ENCODE measurements at regions not wholly inside any gene's neighbourhood (a gene's known extent, or its start where the extent isn't known, plus 50 kb on each side); places are given as distances from the start of the nearest gene placed in this dataset.

DNA sequence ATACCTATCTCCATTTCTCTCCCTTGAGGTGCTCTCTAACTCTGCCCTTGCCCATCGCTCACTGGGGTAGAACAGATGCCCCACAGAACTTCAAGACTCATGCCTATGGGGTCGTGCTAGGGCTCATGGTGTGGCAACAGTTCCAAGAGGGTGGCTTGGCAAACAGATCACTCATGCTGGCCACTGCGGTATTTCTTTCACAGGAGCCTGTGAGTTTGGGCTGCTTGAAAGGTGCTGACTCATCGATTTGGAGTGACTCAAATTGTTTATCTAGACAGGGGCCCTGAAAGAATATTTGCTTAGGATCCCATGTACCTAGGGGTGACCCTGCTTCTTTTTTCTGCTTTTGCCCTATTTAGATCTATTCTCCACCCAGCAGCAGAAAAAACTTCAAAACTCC is 69.9 kb downstream of the IRX5 start:
- Histone ChIP-seq H3K4me2 (ENCODE audit: control insufficient read depth, extremely low read depth, insufficient read depth, low read depth, low read length) (no peak overlapping the region), H2AFZ (ENCODE audit: control insufficient read depth, low read length) (no peak overlapping the region), H3K9me3 (ENCODE audit: control insufficient read depth, low read depth, low read length) (no peaks in the 10 kb centered on the region), H3K9me1 (ENCODE audit: control insufficient read depth, extremely low read depth, insufficient read depth, low read length) (no peaks in the 10 kb centered on the region), H3K79me2 (ENCODE audit: control insufficient read depth, insufficient read depth, low read length) (no peaks in the 10 kb centered on the region), H3K27me3 (ENCODE audit: control insufficient read depth, extremely low read depth, insufficient read depth, low read length) (peaks cover 12% of the 10 kb centered on the region), H4K20me1 (ENCODE audit: control insufficient read depth, extremely low read depth, insufficient read depth, low read length) (no peaks in the 10 kb centered on the region), H3K4me3 (ENCODE audit: control insufficient read depth in 2 of 3, extremely low read depth in 1 of 3, insufficient read depth in 2 of 3, low read depth in 1 of 3, low read length in 3 of 3) (no peak overlapping the region), H3K4me1 (ENCODE audit: control insufficient read depth, extremely low read depth, insufficient read depth, low read length) (no peaks in the 10 kb centered on the region), H3K36me3 (ENCODE audit: control insufficient read depth in 2 of 2, extremely low read depth in 1 of 2, insufficient read depth in 2 of 2, low read length in 2 of 2) (no peaks in the 10 kb centered on the region), H3K27ac (ENCODE audit: control insufficient read depth, insufficient read depth, low read length) (no peak overlapping the region), H3K9ac (ENCODE audit: control insufficient read depth, extremely low read depth, insufficient read depth, low read length) (no peak overlapping the region)
- TF ChIP-seq, protein P1, sequence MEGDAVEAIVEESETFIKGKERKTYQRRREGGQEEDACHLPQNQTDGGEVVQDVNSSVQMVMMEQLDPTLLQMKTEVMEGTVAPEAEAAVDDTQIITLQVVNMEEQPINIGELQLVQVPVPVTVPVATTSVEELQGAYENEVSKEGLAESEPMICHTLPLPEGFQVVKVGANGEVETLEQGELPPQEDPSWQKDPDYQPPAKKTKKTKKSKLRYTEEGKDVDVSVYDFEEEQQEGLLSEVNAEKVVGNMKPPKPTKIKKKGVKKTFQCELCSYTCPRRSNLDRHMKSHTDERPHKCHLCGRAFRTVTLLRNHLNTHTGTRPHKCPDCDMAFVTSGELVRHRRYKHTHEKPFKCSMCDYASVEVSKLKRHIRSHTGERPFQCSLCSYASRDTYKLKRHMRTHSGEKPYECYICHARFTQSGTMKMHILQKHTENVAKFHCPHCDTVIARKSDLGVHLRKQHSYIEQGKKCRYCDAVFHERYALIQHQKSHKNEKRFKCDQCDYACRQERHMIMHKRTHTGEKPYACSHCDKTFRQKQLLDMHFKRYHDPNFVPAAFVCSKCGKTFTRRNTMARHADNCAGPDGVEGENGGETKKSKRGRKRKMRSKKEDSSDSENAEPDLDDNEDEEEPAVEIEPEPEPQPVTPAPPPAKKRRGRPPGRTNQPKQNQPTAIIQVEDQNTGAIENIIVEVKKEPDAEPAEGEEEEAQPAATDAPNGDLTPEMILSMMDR (optimal IDR thresholded peaks at IDR 0.05 in 1 of 3, IDR thresholded peaks at IDR 0.05 in 1 of 3, conservative IDR thresholded peaks at IDR 0.05 in 1 of 3; ENCODE audit: extremely low read depth in 1 of 3, insufficient read depth in 2 of 3, low read length in 3 of 3) = no peak
- TF ChIP-seq EZH2 (IDR thresholded peaks at IDR 0.05; ENCODE audit: low read length) = no peak
- DNase-seq (ENCODE audit: low read depth, low spot score) (no peak), FAIRE-seq (no peak)
- dilution Hi-C loops (cut with MboI; ENCODE audit: extremely low pct_ligation_motif_present, low sequenced_read_pairs) = no loop called here

DNA sequence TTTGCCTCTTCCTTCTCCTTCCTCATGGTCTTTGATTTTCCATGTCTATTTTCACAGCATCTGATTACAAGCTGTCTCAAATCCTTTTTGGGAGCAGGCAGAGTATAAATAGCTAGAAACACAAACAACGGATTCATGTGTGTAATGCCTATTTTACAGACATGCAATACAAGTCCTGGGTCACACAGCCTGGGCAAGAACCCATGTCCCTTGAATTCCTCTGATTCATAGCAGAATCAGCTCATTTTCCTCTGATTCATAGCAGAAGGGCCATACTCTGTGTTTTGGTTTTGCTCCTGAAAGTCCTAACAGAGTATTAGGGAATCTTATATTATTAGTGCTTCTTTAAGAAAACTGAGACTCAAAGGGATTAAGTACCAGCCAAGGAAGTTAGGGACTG is 71.3 kb downstream of the IRX5 start:
- no peak for FAIRE-seq
- no peak overlapping the region for H3K4me2 ChIP-seq (ENCODE audit: control insufficient read depth, extremely low read depth, insufficient read depth, low read depth, low read length)

More for the DNA sequence above, 71.3 kb downstream of the IRX5 start:
- Histone ChIP-seq H3K9me3 (ENCODE audit: control insufficient read depth, low read depth, low read length) (no peaks in the 10 kb centered on the region), H3K9me1 (ENCODE audit: control insufficient read depth, extremely low read depth, insufficient read depth, low read length) (no peaks in the 10 kb centered on the region), H3K27me3 (ENCODE audit: control insufficient read depth, extremely low read depth, insufficient read depth, low read length) (peaks cover 8% of the 10 kb centered on the region), H3K4me3 (ENCODE audit: control insufficient read depth in 2 of 3, extremely low read depth in 1 of 3, insufficient read depth in 2 of 3, low read depth in 1 of 3, low read length in 3 of 3) (no peak overlapping the region), H3K79me2 (ENCODE audit: control insufficient read depth, insufficient read depth, low read length) (no peaks in the 10 kb centered on the region), H3K27ac (ENCODE audit: control insufficient read depth, insufficient read depth, low read length) (no peak overlapping the region), H4K20me1 (ENCODE audit: control insufficient read depth, extremely low read depth, insufficient read depth, low read length) (no peaks in the 10 kb centered on the region), H3K9ac (ENCODE audit: control insufficient read depth, extremely low read depth, insufficient read depth, low read length) (no peak overlapping the region), H3K36me3 (ENCODE audit: control insufficient read depth in 2 of 2, extremely low read depth in 1 of 2, insufficient read depth in 2 of 2, low read length in 2 of 2) (no peaks in the 10 kb centered on the region), H3K4me1 (ENCODE audit: control insufficient read depth, extremely low read depth, insufficient read depth, low read length) (no peaks in the 10 kb centered on the region), H2AFZ (ENCODE audit: control insufficient read depth, low read length) (no peak overlapping the region)
- dilution Hi-C loops (cut with MboI; ENCODE audit: extremely low pct_ligation_motif_present, low sequenced_read_pairs) = no loop called here
- no peak for DNase-seq (ENCODE audit: low read depth, low spot score)
- TF ChIP-seq, protein P1 (optimal IDR thresholded peaks at IDR 0.05 in 1 of 3, IDR thresholded peaks at IDR 0.05 in 1 of 3, conservative IDR thresholded peaks at IDR 0.05 in 1 of 3; ENCODE audit: extremely low read depth in 1 of 3, insufficient read depth in 2 of 3, low read length in 3 of 3) = no peak
- TF ChIP-seq EZH2 (IDR thresholded peaks at IDR 0.05; ENCODE audit: low read length) = no peak
